ENCODE measurements at regions not wholly inside any gene's neighbourhood (a gene's known extent, or its start where the extent isn't known, plus 50 kb on each side); places are given as distances from the start of the nearest gene placed in this dataset.
A peak's percentile ranks its signal among the peaks of the same experiment; 100 is the strongest.

GRCh38 chr15:47503876-47504275, 213.4 kb upstream of the SEMA6D start:
- no peak for DNase-seq

DNA sequence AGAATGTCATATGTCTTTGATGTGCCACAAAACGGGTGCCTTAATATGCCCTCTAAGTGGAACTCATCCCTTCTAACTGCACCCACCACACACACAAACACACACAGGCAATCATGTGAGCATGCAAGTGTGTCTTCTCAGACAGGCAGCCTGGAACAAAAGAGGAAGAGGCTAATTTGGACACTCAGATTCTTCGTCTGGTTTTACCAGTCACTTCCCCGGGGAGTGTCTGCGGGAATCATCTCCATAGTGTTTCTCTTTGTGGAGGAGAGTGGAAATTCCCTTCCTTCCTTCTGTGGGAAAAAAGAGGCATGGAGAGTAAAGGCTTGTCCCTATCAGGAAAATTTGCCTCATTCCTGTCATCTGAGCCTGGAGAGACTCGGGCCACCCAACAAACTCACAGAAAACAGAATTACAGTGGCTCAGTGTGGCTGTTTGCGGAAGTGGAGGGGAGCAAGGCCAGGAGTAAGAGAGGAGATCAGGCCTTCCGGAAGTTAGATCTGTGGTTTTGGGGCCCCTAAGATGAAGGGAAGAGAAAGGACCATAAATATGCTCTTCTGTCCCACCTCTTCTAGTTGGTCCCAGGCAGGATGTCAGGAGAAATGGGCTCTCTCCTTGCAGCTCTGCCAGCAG, 212.6 kb upstream of the SEMA6D start:
- no peak for DNase-seq

DNA sequence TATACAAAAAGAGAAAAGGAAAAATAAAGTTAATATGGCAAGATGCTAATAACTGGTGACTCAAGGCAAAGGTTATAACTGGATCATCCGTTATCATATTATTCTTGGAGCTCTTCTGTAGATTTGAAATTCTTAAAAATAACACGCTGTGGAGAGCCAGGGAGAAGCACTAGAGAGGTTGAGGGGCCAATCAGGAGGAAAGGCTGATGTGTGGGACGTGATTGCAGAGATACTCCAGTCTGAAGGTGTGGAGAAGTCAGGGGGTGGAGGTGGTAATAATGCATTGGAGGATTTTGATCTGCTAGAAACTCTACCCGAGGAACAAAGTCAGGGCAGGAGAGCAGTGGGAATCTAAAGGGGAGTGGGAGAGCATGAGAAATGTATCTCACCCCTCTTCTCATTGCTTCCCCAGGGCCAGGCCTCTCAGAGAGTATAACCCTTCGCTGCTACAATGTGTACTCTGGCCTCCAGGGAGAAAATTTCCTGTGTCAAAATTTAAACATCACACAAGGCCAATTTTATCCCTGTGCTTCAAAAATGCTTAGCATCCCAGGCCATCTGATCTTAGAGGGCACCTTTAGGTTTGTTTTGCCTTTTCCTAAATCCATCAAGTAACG, 211.5 kb upstream of the SEMA6D start:
- no peak for DNase-seq

- DNase-seq: peak; percentile 41
These were observed 210.8 kb upstream of the SEMA6D start for GRCh38 chr15:47506329-47507100.

- DNase-seq: no peak
These were observed 209.9 kb upstream of the SEMA6D start for GRCh38 chr15:47507221-47507985.

DNA sequence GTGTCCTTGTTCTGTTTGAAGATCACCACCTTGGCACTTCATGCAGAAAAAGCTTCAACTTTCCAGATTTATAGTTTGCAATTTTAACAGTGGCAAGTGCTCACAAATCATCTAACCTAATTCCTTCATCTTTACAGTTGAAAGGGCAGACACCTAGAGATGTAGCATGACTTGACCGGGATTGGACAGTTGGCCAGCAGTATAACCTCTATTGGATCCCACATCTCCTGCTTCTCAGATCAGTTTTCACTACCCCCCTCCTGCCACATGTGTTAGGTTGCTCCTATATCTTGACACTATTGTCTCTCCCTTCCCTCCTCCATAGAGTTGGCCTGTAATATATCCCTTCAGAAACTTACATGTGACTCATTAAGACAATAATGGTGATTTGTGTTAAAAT, 206.0 kb upstream of the SEMA6D start:
- DNase-seq: no peak

DNA sequence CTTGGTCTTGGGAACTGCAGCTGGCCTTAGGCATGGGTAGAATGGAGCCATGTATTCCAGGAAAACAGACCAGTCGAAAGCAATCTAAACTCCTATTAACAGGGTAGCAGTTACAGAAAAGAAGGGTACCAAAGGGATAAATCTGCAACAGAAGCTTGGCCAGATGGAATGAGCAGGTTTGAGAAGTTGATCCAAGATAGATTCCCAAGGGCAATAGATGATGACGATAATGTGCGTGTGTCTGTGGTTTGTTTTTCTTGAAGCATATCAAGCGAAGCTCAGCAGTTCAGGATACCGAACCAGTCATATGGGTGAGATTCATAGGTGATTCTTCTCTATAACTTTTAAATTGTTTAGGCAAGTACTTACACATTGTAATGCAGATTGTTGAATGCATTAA, 203.8 kb upstream of the SEMA6D start:
- no peak for DNase-seq

- peak; percentile 4 for DNase-seq
These were observed 203.1 kb upstream of the SEMA6D start for GRCh38 chr15:47514200-47514652.

GRCh38 chr15:47516558-47516957, 200.7 kb upstream of the SEMA6D start:
- DNase-seq: no peak

DNA sequence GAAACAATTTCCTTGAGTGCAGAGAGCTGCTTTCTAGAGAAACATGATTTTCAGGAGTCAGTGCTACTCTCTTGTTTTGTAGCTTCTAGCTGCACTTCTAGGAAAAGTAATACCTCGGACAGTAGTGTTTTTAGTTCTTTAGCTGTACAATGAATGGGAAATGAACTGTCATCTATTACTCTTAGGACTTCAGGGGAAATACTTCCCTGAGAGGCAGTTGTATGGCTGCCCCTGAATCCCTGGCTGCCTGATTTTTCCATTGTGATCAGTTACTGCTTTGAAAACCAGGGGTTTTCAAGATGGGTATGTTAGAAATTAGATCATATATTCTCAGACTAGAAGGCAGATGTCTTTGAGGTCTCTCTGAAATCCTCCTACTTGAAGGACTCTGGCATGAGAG, 200.3 kb upstream of the SEMA6D start:
- DNase-seq: no peak

GRCh38 chr15:47517737-47518136, 199.6 kb upstream of the SEMA6D start:
- no peak for DNase-seq

GRCh38 chr15:47523681-47524475, 193.4 kb upstream of the SEMA6D start:
- DNase-seq: no peak

- DNase-seq: no peak
These were observed 188.1 kb upstream of the SEMA6D start for GRCh38 chr15:47529241-47529640.

DNA sequence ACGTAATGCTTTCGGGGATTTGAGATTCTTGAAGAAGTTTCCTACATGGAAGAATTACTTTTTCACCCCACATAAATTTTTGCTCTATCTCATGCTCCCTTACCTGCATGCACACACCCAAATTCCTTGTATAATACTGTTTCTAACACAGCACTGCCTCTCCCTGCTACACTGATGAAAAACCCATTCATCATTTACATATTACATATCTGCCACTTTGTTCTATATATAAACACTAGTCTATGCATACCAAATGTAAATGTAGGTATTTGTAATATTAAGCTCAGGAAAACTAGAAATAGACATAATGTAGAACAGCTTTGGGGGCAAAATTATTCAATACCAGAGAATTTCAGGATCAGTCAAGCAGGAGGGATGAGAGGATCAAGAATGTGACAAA, 182.6 kb upstream of the SEMA6D start:
- no peak for DNase-seq

GRCh38 chr15:47541562-47541961, 175.7 kb upstream of the SEMA6D start:
- DNase-seq: no peak

DNA sequence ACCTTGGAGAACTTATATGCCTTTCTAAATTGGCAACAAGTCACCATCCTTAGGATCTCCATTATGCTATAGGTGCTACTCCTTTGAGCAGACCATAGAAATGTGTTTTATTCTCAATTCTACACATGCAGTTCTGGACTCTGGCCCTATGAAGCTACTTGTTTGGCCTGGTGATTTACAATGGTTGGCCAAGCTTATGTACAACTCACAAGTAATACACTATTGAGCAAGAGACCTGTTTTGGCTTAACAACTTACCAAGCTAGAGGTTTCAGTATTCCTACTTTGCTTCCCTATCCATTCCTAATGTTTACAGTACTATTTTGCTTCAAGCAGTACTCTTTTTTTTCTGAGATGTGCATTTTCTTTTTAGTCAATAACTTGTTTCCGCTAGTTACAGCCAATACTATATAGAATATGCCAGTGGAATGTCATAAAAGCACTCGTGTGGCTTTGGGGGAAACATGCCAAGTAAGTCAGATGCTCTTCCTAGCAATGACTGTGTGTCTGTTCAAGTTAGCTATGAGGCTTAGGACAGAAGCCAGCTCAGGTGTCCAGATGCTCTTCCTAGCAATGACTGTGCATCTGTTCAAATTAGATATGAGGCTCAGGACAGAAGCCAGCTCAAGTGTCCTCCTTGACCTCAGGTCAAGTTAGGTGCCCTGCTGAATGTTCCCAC, 174.9 kb upstream of the SEMA6D start:
- no peak for DNase-seq

DNA sequence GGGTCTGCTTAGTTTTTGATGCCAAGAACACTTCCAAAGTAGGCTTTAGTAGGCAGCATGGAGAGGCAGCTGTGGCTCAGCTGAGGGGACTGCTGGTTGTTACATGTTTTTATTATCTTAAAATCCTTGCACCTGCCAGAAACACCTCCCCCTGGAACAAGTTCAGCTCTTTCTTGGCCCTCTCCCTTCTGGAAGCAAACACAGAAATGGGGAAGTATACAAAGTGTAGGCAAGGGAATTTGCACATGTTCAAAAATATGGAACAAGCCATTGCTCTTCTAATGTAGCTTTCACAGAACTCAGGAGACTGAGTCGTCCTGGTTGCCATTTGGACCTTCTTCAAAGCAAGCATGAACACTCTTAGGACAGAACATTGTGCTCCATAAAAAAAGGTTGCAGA, 169.1 kb upstream of the SEMA6D start:
- no peak for DNase-seq

GRCh38 chr15:47548986-47549385, 168.3 kb upstream of the SEMA6D start:
- DNase-seq: no peak

DNA sequence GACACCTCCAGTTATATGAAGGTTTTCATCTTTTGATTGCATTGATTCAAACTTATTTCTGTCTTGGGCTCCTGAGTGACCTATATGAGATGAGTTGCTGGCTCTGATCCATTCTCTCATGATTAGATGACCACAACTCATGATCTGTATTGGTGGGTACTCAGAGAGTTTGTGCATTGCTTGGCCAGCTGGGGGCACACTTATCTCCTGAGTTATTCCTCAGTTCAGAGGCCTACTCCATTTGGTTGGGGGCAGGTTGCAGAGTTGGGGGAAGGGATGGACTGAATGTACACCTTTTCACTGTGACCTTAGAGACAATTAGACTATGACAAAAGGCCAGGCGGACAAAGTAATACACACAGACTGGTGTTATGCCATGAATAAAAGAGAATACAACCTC, 166.2 kb upstream of the SEMA6D start:
- no peak for DNase-seq

DNA sequence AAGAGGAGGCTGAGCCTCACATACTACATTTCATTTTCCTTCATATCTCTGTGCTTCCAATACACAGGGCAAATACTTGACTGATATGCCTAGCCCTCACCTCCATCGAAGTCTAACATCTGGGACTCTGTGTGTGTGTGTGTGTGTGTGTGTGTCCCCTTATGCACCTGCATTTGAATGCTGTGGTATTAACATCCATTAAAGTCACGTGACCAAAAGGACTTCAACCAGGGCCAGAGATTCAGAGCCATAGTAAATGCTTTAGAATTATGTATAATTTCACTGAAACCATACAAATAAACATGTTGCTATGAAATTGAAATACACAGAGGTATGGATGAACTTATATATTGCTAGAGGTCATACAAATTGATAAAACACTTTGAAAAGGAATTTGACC, 165.8 kb upstream of the SEMA6D start:
- no peak for DNase-seq

DNA sequence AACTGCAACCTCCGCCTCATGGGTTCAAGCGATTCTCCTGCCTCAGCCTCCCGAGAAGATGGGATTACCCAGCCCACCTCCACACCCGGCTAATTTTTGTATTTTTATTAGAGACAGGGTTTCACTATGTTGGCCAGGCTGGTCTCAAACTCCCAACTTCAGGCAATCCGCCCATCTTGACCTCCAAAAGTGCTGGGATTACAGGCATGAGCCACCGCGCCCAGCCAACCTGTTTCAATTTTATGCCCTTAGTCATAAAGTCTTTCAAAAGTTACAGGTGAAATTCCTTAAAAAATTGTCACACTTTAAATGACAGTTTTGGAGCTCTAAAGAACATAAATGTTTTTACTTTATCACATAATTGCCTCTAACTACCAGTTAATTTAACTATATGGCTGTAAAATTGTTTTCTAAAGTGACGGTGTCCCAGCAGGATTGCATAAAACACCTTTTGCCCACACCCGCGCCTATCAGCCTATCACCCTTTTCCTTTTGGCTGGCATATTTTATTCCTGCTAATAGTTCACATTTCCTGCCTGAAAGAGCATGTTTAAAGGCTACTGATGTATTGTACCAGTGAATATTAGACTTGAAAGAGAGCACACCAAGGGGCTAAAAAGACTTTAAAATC, 164.2 kb upstream of the SEMA6D start:
- DNase-seq: no peak

GRCh38 chr15:47553947-47554346, 163.4 kb upstream of the SEMA6D start:
- DNase-seq: no peak
